Neural cell (in vitro differentiated cells): ENCODE measurements at regions not wholly inside any gene's neighbourhood (a gene's known extent, or its start where the extent isn't known, plus 50 kb on each side); places are given as distances from the start of the nearest gene placed in this dataset.

Source experiments
- H2AFZ ChIP-seq: fragments of 200-600, 300-800 bp; sonication (generic), shearing (Covaris generic); 2 replicates; pipeline ENCODE4 v1.6.0; 2014; ENCODE audit warnings: low read depth, mild to moderate bottlenecking, antibody characterized with exemption, low read length, moderate library complexity
- H3F3A ChIP-seq: fragments of 200-600 bp; shearing (Covaris generic); 2 replicates; pipeline ENCODE4 v1.6.1; 2016; ENCODE audit warnings: mild to moderate bottlenecking, moderate library complexity, mixed read lengths, antibody characterized with exemption, low read length; ENCODE audit not compliant: insufficient read depth, poor library complexity, severe bottlenecking
- H3K27ac ChIP-seq: fragments of 200-600, 300-800 bp; sonication (generic), shearing (Covaris generic); 2 replicates; pipeline ENCODE4 v1.5.1; 2014; ENCODE audit warnings: mild to moderate bottlenecking, low read length, moderate library complexity
- H3K27me3 ChIP-seq: fragments of 300-800, 200-600 bp; sonication (generic), shearing (Covaris generic); 2 replicates; pipeline ENCODE4 v1.6.0; 2014; ENCODE audit warnings: mild to moderate bottlenecking, low read depth, low read length, moderate library complexity; ENCODE audit not compliant: insufficient read depth
- H3K36me3 ChIP-seq: fragments of 300-800, 200-600 bp; sonication (generic), shearing (Covaris generic); 2 replicates; pipeline ENCODE4 v1.5.1; 2014; ENCODE audit warnings: mild to moderate bottlenecking, antibody characterized with exemption, low read length, moderate library complexity; ENCODE audit not compliant: insufficient read depth
- H3K4me2 ChIP-seq: fragments of 300-800, 200-600 bp; sonication (generic), shearing (Covaris generic); 2 replicates; pipeline ENCODE4 v1.6.0; 2014; ENCODE audit warnings: mild to moderate bottlenecking, low read length
- H3K4me3 ChIP-seq: fragments of 300-800, 200-600 bp; sonication (generic), shearing (Covaris generic); 2 replicates; pipeline ENCODE4 v1.5.1; 2014; ENCODE audit warnings: mild to moderate bottlenecking, low read length, moderate library complexity
- H3K79me2 ChIP-seq: fragments of 200-600 bp; shearing (Covaris generic); replicated peaks from 2 replicates; pipeline ENCODE4 v1.6.0; 2014; ENCODE audit warnings: mild to moderate bottlenecking, low read length, moderate library complexity; ENCODE audit not compliant: insufficient read depth
- H3K9ac ChIP-seq: fragments of 300-800, 200-600 bp; sonication (generic), shearing (Covaris generic); 2 replicates; pipeline ENCODE4 v1.6.1; 2016; ENCODE audit warnings: mild to moderate bottlenecking, low read length, mixed read lengths
- H3K9me2 ChIP-seq: fragments of 200-600 bp; shearing (Covaris generic); 2 replicates; pipeline ENCODE4 v1.6.1; 2016; ENCODE audit warnings: mild to moderate bottlenecking, low read length, mixed read lengths; ENCODE audit not compliant: insufficient read depth
- H3K9me3 ChIP-seq: fragments of 200-600, 300-800 bp; sonication (generic), shearing (Covaris generic); 2 replicates; pipeline ENCODE4 v1.6.1; 2016; ENCODE audit warnings: mild to moderate bottlenecking, mixed run types, low read length, moderate library complexity, mixed read lengths
- H4K20me1 ChIP-seq: fragments of 200-600 bp; shearing (Covaris generic); 2 replicates; pipeline ENCODE4 v1.6.1; 2016; ENCODE audit warnings: mild to moderate bottlenecking, mixed run types; ENCODE audit not compliant: insufficient read depth
- CTCF ChIP-seq: fragments of 450-650 bp; IDR thresholded peaks from 2 replicates; pipeline ENCODE4 v1.5.1; 2014; ENCODE audit warnings: antibody characterized with exemption, mild to moderate bottlenecking, moderate library complexity; ENCODE audit not compliant: poor library complexity, severe bottlenecking
- EP300 ChIP-seq: fragments of 450-650 bp; conservative IDR thresholded peaks from 2 replicates; pipeline ENCODE4 v1.6.1; 2014; ENCODE audit warnings: antibody characterized with exemption, mild to moderate bottlenecking, moderate library complexity; ENCODE audit not compliant: poor library complexity, severe bottlenecking
- EZH2 ChIP-seq: fragments of 200-600, 300-800 bp; shearing (Covaris generic), sonication (generic); IDR thresholded peaks from 2 replicates; pipeline ENCODE4 v1.6.1; 2014; ENCODE audit warnings: antibody characterized with exemption, low read length, borderline replicate concordance, mild to moderate bottlenecking; ENCODE audit not compliant: insufficient read depth, poor library complexity, severe bottlenecking
- MXI1 ChIP-seq: fragments of 450-650 bp; conservative IDR thresholded peaks from 2 replicates; pipeline ENCODE4 v1.6.1; 2014; ENCODE audit warnings: antibody characterized with exemption, mild to moderate bottlenecking; ENCODE audit not compliant: poor library complexity, severe bottlenecking
- POLR2AphosphoS5 ChIP-seq: IDR thresholded peaks from 2 replicates; pipeline ENCODE4 v1.6.1; 2012
- RAD21 ChIP-seq: fragments of 450-650 bp; conservative IDR thresholded peaks from 2 replicates; pipeline ENCODE4 v1.6.1; 2014; ENCODE audit warnings: antibody characterized with exemption, mild to moderate bottlenecking, moderate library complexity
- REST ChIP-seq: IDR thresholded peaks from 2 replicates; pipeline ENCODE4 v1.6.1; 2012; ENCODE audit warnings: borderline replicate concordance
- SMC3 ChIP-seq: fragments of 450-650 bp; conservative IDR thresholded peaks from 2 replicates; pipeline ENCODE4 v1.6.1; 2014; ENCODE audit warnings: antibody characterized with exemption, mild to moderate bottlenecking, moderate library complexity; ENCODE audit not compliant: poor library complexity
- TAF1 ChIP-seq: IDR thresholded peaks from 2 replicates; pipeline ENCODE4 v1.6.1; 2012; ENCODE audit warnings: low read depth

GRCh38 chr2:14344355-14344754 lies 288.2 kb upstream of the LRATD1 start:
- no peak for TF ChIP-seq EZH2
- no peak for TF ChIP-seq REST
- TF ChIP-seq TAF1 = no peak
- TF ChIP-seq SMC3 = no peak
- TF ChIP-seq EP300 = no peak
- TF ChIP-seq RAD21 = no peak
- H3K79me2 ChIP-seq = no peaks in the 10 kb centered on the region
- H4K20me1 ChIP-seq = no peaks in the 10 kb centered on the region
- H3K27me3 ChIP-seq = no peaks in the 10 kb centered on the region
- H2AFZ ChIP-seq = no peak overlapping the region
- H3K4me2 ChIP-seq = no peak overlapping the region
- H3K4me3 ChIP-seq = no peak overlapping the region
- H3K9ac ChIP-seq = no peak overlapping the region
- no peaks in the 10 kb centered on the region for H3K36me3 ChIP-seq
- H3F3A ChIP-seq = no peaks in the 10 kb centered on the region
- H3K9me3 ChIP-seq = no peaks in the 10 kb centered on the region
- H3K27ac ChIP-seq = no peak overlapping the region
- H3K9me2 ChIP-seq = no peaks in the 10 kb centered on the region

GRCh38 chr2:14348247-14348646 lies 284.3 kb upstream of the LRATD1 start:
- Histone ChIP-seq H3K4me2 (no peak overlapping the region), H3K9me2 (no peaks in the 10 kb centered on the region), H2AFZ (no peak overlapping the region), H3K9me3 (no peaks in the 10 kb centered on the region), H3K4me3 (no peak overlapping the region), H3K9ac (no peak overlapping the region), H3K27ac (no peak overlapping the region), H4K20me1 (no peaks in the 10 kb centered on the region), H3K27me3 (no peaks in the 10 kb centered on the region), H3F3A (no peaks in the 10 kb centered on the region), H3K36me3 (no peaks in the 10 kb centered on the region), H3K79me2 (no peaks in the 10 kb centered on the region)
- TF ChIP-seq EP300 (no peak), POLR2AphosphoS5 (no peak), SMC3 (no peak), TAF1 (no peak), EZH2 (no peak), MXI1 (no peak), RAD21 (no peak), CTCF (no peak), REST (no peak)
